SU-DHL-6 (cell line): ENCODE measurements at regions not wholly inside any gene's neighbourhood (a gene's known extent, or its start where the extent isn't known, plus 50 kb on each side); places are given as distances from the start of the nearest gene placed in this dataset.

Experiments used
- CTCF ChIP-seq: fragments of 200-600 bp; sonication (generic); IDR thresholded peaks from one replicate; pipeline ENCODE4 v1.5.1; 2017; ENCODE audit warnings: antibody characterized with exemption, mild to moderate bottlenecking, low read length, moderate library complexity; ENCODE audit not compliant: insufficient read depth, poor library complexity, severe bottlenecking
- EZH2phosphoT487 ChIP-seq: fragments of 200-600 bp; sonication (generic), shearing (Covaris generic); conservative IDR thresholded peaks from 2 replicates; pipeline ENCODE4 v1.6.1; 2018; ENCODE audit warnings: mild to moderate bottlenecking, antibody characterized with exemption, low read length, moderate library complexity, mixed read lengths

GRCh38 chr10:42422911-42423310 is 215.5 kb downstream of the ZNF33B start:
- TF ChIP-seq CTCF (no peak), EZH2phosphoT487 (no peak)
